ENCODE measurements at regions not wholly inside any gene's neighbourhood (a gene's known extent, or its start where the extent isn't known, plus 50 kb on each side); places are given as distances from the start of the nearest gene placed in this dataset.

- DNase-seq (ENCODE audit: extremely low read depth in 1 of 4, low spot score in 3 of 4) (no peak), FAIRE-seq (no peak), ATAC-seq (peak; percentile 46)
- ChIA-PET POLR2A (interaction anchor here (0.6 kb wide), 1 partner anchor 575 kb away, joined by 4 read pairs; no protein-coding TSS in a partner anchor), CTCF (ENCODE audit: low intra/inter-chr PET ratio) (no interaction called here)
- 4% methylated on average over 11 of the region's 14 CpGs for WGBS (ENCODE audit: insufficient coverage, low coverage, missing lambda C conversion rate)
- Histone ChIP-seq H2AFZ (ENCODE audit: low read depth, low read length) (no peak overlapping the region), H3K79me2 (ENCODE audit: control insufficient read depth, insufficient read depth, low read length) (no peaks in the 10 kb centered on the region), H3K4me2 (ENCODE audit: insufficient read depth, low read length) (no peak overlapping the region), H3K9me1 (ENCODE audit: control insufficient read depth, insufficient read depth, low read length) (no peaks in the 10 kb centered on the region), H3K9ac (ENCODE audit: insufficient read depth in 1 of 2, low read depth in 2 of 2, low read length in 2 of 2) (no peak overlapping the region; a peak in 1 of 4 replicates), H3K27ac (ENCODE audit: extremely low read depth, low read depth, low read length) (no peak overlapping the region), H3K9me3 (replicated peaks; ENCODE audit: control insufficient read depth, insufficient read depth, low read depth, low read length) (no peaks in the 10 kb centered on the region), H3K27me3 (ENCODE audit: control insufficient read depth in 2 of 2, insufficient read depth in 2 of 2, low read length in 2 of 2) (peaks cover 2 to 61% of the 10 kb centered on the region in 2 experiments; a peak in 3 of 5 replicates), H4K20me1 (replicated peaks; ENCODE audit: control insufficient read depth, insufficient read depth, low read length) (no peaks in the 10 kb centered on the region), H3K4me3 (no peak overlapping the region), H3K36me3 (ENCODE audit: control insufficient read depth, insufficient read depth, low read length) (no peaks in the 10 kb centered on the region), H3K4me1 (replicated peaks in 1 of 2; ENCODE audit: control insufficient read depth in 2 of 2, insufficient read depth in 2 of 2, low read length in 2 of 2) (peaks cover 0 to 5% of the 10 kb centered on the region in 2 experiments; a peak in 2 of 5 replicates)
- BruUV-seq (replicated peaks), result no TSS peak
- TF ChIP-seq MYC (IDR thresholded peaks at IDR 0.05; ENCODE audit: low read depth, low read length) (0 out of 2 replicates have a peak, but pooled peaks have one; percentile 17), MYC (CRISPR knock-in tag; IDR thresholded peaks at IDR 0.05; ENCODE audit: borderline replicate concordance, low read depth) (no peak), ARID4B (CRISPR knock-in tag; IDR thresholded peaks at IDR 0.05) (no peak)
- intact Hi-C loops (cut with micrococcal nuclease) (no loop called here), in situ Hi-C loops (cut with MboI) (no loop called here)
These were observed 284.8 kb upstream of the HS6ST1 start for GRCh38 chr2:128603411-128603924.
